ENCODE measurements at regions not wholly inside any gene's neighbourhood (a gene's known extent, or its start where the extent isn't known, plus 50 kb on each side); places are given as distances from the start of the nearest gene placed in this dataset.

- TF ChIP-seq POLR2A (IDR thresholded peaks at IDR 0.05), result no peak
- no peak for TF ChIP-seq POLR2AphosphoS5 (IDR thresholded peaks at IDR 0.05)
- no peak for TF ChIP-seq CTCF (IDR thresholded peaks at IDR 0.05)
Measured at GRCh38 chr2:16840496-16841172, 175.0 kb upstream of the CYRIA start.
